Uterus (tissue), 3 donors: ENCODE measurements at regions not wholly inside any gene's neighbourhood (a gene's known extent, or its start where the extent isn't known, plus 50 kb on each side); places are given as distances from the start of the nearest gene placed in this dataset.

Experiments
- DNase-seq, 2 donors: peaks; one replicate each; pipeline ENCODE4 v3.0.0-alpha.2; 2019 to 2020
- H3K27ac ChIP-seq, 2 donors: fragments of 200-600 bp; sonication (generic); 1 replicate in 1 of 2; 2 replicates in 1 of 2; pipeline ENCODE4 v1.5.1; 2016 to 2018
- H3K27me3 ChIP-seq, 2 donors: fragments of 200-600 bp; sonication (generic); one replicate each; pipeline ENCODE4 v1.5.1; 2018 to 2019; ENCODE audit warnings: control low read depth in 1 of 2
- H3K36me3 ChIP-seq, 2 donors: fragments of 200-600 bp; sonication (generic); one replicate each; pipeline ENCODE4 v1.5.1; 2019; ENCODE audit warnings: control low read depth in 1 of 2
- H3K4me1 ChIP-seq, 2 donors: fragments of 200-600 bp; sonication (generic); one replicate each; pipeline ENCODE4 v1.5.1; 2018 to 2019; ENCODE audit warnings: control low read depth in 1 of 2
- H3K4me3 ChIP-seq, 2 donors: fragments of 200-600 bp; sonication (generic); 1 replicate in 1 of 2; 2 replicates in 1 of 2; pipeline ENCODE4 v1.5.1; 2018 to 2019; ENCODE audit warnings: mild to moderate bottlenecking in 1 of 2
- H3K9me3 ChIP-seq, 2 donors: fragments of 200-600 bp; sonication (generic); one replicate each; pipeline ENCODE4 v1.5.1; 2019; ENCODE audit warnings: control low read depth in 1 of 2
- CTCF ChIP-seq, 4 experiments: fragments of 200-600 bp in 2 of 4; fragments of 450-650 bp in 2 of 4; sonication (generic) in 2 of 4; IDR thresholded peaks; one replicate each; pipeline ENCODE4 v1.5.1; 2016 to 2019; ENCODE audit warnings: antibody characterized with exemption in 4 of 4, mild to moderate bottlenecking in 2 of 4, moderate library complexity in 1 of 4
- POLR2A ChIP-seq, 2 donors: fragments of 450-650 bp; IDR thresholded peaks; one replicate each; pipeline ENCODE4 v1.6.1; 2016; ENCODE audit warnings: antibody characterized with exemption in 2 of 2, mild to moderate bottlenecking in 1 of 2, moderate library complexity in 1 of 2
- intact Hi-C: fragments of 100-400 bp; cut with DNase I; formaldehyde crosslinking; loops from one replicate; pipeline ENCODE4 v1.15.1; 2023; ENCODE audit warnings: low total_unique reads
- donor health status: DM: yes; HTN: yes; CAD: no.

- Histone ChIP-seq H3K4me1 (peaks cover 0 to 3% of the 10 kb centered on the region in 2 donors), H3K36me3 (no peaks in the 10 kb centered on the region), H3K9me3 (no peaks in the 10 kb centered on the region), H3K27me3 (no peaks in the 10 kb centered on the region), H3K4me3 (no peak overlapping the region), H3K27ac (peak overlapping the region; percentile 10 to 36)
- intact Hi-C loops = no loop called here
- DNase-seq = no peak
- TF ChIP-seq CTCF (IDR thresholded peaks at IDR 0.05) = no peak
- no peak for TF ChIP-seq POLR2A (IDR thresholded peaks at IDR 0.05)
These were observed 381.0 kb downstream of the MTX2 start for GRCh38 chr2:176650104-176650837.

GRCh38 chr2:176650838-176651555, 381.8 kb downstream of the MTX2 start:
- Histone ChIP-seq H3K4me3 (no peak overlapping the region), H3K27me3 (no peaks in the 10 kb centered on the region), H3K9me3 (no peaks in the 10 kb centered on the region), H3K4me1 (peaks cover 0 to 3% of the 10 kb centered on the region in 2 donors), H3K36me3 (no peaks in the 10 kb centered on the region), H3K27ac (peak overlapping the region; percentile 10 to 36)
- TF ChIP-seq POLR2A (IDR thresholded peaks at IDR 0.05) (no peak), CTCF (IDR thresholded peaks at IDR 0.05) (no peak)
- DNase-seq = no peak
- intact Hi-C loops = no loop called here

- H3K4me1 ChIP-seq = peaks cover 0 to 11% of the 10 kb centered on the region in 2 donors
- no peaks in the 10 kb centered on the region for H3K9me3 ChIP-seq
- H3K4me3 ChIP-seq = no peak overlapping the region
- intact Hi-C loops = no loop called here
- no peaks in the 10 kb centered on the region for H3K27me3 ChIP-seq
- H3K36me3 ChIP-seq = no peaks in the 10 kb centered on the region
- DNase-seq = no peak
- TF ChIP-seq POLR2A (IDR thresholded peaks at IDR 0.05) (no peak), CTCF (IDR thresholded peaks at IDR 0.05) (peak; percentile 72 to 80 (median 80))
- H3K27ac ChIP-seq = peak overlapping the region in 1 of 2 donors; percentile 38
These were observed 383.3 kb downstream of the MTX2 start for GRCh38 chr2:176652300-176653182.

GRCh38 chr2:176653479-176654443, 384.5 kb downstream of the MTX2 start:
- DNase-seq = peak; percentile 75 to 77
- Histone ChIP-seq H3K4me1 (peaks cover 0 to 11% of the 10 kb centered on the region in 2 donors), H3K36me3 (no peaks in the 10 kb centered on the region), H3K9me3 (no peaks in the 10 kb centered on the region), H3K27me3 (no peaks in the 10 kb centered on the region), H3K27ac (peak overlapping the region in 1 of 2 donors; percentile 64), H3K4me3 (no peak overlapping the region)
- intact Hi-C loops = no loop called here
- no peak for TF ChIP-seq POLR2A (IDR thresholded peaks at IDR 0.05)
- peak; percentile 65 to 82 (median 70) for TF ChIP-seq CTCF (IDR thresholded peaks at IDR 0.05)
